Smooth muscle cell of the brain vasculature (primary cell): ENCODE measurements at regions not wholly inside any gene's neighbourhood (a gene's known extent, or its start where the extent isn't known, plus 50 kb on each side); places are given as distances from the start of the nearest gene placed in this dataset.

Experiments
- DNase-seq: peaks from one replicate; pipeline ENCODE4 v3.0.0-alpha.2; 2012; ENCODE audit warnings: low read depth, low spot score

DNA sequence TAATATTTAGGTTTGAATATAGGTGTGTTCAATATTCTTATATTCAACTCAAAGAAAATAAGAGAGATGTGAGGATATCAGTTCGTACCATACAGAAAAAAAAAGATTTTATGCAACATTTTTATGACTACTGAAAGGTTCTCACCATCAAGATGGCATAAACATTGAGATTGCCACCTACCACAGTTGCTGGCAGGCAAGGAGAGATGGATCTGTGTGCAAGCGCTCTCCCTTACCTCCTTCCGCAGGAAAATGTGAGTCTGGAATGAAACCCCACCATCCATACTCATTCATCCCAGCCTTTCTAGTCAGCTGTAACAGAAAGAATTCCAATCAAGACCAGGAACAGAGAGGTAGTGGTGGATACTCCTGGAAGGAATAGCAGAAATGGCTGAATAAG, 376.9 kb downstream of the PPP3CA start:
- DNase-seq, result no peak

DNA sequence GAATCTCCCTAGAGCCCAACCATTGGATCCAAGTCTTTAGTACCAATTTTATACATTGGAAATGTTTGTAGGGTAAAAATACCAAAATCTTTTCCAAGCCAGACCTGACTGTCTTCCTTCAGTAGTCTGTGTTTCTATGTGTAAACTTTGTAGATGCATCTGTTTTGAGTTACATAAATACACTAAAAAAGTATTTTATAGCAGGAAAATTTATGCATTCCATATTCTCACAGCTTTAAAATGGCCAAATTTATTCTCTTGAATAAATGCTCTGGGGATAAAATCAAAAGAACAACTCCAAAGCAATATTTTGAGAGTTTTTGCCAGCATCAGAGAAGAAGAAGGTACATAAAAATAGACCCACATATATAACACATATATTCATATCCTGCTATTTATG, 377.4 kb downstream of the PPP3CA start:
- DNase-seq, result no peak

DNA sequence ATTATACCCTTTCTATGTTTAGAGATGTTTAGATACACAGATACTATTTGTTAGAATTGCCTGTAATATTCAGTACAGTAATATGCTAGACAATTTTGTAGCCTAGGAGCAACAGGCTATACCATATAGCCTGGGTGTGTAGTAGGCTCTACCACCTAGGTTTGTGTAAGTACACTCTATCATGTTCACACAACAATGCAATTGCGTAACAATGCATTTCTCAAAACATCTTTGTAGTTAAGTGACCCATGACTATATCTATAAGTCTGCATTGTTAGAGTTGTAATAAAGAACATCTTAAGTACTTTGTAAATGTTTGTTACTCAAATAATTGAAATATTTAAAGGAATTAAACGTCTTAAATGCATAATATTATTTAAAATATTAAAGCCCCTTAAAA, 379.3 kb downstream of the PPP3CA start:
- no peak for DNase-seq

DNA sequence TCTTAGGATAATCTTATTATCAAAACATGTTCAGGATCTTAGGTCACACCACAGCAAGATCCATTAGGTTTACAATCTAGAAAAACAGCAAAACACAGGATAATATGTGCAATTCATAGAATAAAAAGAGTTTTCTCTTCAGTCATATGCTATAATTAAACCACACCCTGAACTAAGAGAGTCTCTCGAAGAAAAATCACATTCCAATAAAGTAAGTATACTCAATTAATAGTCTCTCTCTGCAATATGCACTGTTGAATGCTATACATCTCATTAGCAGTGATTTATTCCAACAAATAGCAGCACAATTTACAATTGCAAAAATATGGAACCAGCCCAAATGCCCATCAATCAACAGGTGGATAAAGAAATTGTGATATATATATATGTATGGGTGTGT, 383.7 kb downstream of the PPP3CA start:
- DNase-seq, result no peak

DNA sequence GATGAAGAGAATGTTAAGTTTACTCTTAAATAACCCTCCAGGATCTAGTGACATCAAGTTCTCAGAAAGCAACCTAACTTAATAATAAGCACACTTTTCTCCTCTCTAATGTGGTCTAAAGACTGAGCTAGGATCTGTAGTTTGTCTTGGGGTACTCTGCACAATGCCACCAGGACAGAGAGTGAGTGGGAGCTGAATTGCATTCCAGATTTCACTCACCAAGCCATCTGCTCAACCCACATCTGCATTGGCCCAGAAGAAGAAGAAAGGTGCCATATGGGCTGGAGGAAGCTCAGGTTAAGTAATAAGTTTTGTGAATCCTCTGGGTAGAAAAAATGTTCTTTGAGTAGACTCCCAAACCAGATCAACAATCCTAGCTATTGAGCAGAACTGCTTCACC, 384.6 kb downstream of the PPP3CA start:
- DNase-seq, result no peak

DNA sequence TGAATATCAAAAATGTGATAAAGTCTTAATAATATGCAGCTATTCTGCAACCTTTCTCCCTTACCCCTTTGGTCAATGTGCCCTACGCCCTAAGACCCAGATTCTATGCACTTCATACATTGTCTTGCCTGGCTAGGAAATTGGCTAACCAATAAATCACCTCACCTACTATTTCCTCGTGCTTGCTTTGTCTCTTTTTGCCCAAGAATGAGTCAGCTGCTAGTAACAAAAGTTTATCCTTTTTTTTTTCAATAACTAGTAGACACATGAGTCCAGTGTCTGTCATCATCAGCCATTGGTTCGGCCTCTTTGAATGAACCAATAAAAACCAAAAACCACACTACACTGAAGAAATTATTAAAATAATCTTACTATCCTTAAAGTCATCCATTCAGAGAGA, 387.1 kb downstream of the PPP3CA start:
- no peak for DNase-seq

DNA sequence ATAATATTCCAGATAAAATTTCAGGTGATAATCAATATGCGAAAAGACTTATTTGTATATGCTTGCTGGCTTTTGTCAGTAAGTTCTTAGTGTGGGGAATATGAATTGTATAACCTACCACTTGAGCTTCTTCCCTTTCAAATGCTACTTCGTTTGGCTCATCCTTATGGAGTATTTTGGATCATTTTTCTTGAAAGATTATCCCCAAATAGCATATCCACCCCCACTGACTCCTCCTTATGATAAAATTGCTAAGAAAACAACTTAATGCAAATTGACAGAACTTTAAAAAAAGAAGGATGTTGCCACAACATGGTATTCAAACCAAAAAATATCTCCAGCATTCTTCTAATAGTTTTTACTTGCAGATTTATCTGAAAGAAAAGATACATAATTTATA, 393.3 kb downstream of the PPP3CA start:
- DNase-seq, result no peak

DNA sequence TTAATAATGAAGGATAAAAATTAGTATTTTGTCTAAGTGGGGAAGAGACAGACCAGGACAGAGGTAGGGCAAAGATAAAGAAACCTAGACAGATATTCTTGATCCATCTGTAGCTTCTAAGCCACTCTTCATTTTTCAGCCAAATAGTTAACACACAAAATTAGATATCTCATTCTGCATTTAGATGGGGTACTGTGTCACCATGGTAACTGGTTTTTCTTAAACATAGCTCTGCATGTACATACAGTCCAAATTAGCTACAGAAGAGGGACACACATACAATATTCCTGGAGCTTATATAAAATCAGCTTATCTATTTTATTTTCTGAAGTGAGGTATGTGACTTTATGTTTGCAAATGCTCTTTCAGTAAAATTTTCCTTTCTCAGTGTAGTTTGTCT, 393.7 kb downstream of the PPP3CA start:
- no peak for DNase-seq

DNA sequence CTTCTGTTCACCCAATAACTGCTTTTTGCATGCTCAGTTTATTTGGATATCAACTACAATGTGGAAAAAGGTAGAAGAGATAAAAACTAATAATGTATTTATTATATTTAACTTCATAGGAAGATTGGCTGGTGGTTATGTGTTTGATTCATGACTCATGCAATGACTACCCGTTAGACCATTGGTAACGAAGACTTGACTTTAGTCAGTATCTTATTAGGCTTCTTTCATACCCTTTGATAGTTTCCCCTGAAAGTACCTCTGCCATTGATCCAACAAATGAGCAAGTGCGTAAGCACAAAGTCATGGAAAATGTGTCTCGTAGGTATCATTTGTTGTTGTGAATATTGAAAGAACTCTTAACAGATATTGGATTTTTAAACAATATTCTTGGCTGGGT, 394.7 kb downstream of the PPP3CA start:
- DNase-seq, result no peak

DNA sequence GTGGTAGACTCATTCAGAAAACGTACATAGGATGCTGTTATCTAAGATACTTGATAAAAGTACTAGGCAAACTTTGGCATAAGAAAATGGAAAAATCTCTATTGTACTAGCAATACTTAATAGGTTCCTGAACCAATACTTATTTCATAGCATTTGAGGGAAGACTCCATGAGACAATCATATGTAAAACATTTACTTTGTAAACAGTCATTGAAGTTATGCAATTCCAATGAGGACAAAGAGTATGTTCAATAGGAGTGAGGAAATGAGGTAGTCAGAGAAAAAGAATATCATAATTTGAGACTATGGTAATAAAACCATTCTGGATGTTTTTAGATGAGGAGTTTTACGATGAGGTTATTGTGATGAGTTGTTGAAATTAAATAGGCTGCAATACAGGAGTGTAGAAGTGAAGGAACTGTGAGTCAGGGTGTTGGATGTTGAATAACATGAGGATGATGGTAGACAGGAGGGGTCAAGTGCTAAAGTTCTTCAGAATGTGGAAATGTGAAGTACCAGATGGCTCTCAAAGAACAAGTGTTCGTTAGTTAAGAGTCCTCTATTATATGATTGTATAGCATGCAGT, 397.9 kb downstream of the PPP3CA start:
- no peak for DNase-seq

DNA sequence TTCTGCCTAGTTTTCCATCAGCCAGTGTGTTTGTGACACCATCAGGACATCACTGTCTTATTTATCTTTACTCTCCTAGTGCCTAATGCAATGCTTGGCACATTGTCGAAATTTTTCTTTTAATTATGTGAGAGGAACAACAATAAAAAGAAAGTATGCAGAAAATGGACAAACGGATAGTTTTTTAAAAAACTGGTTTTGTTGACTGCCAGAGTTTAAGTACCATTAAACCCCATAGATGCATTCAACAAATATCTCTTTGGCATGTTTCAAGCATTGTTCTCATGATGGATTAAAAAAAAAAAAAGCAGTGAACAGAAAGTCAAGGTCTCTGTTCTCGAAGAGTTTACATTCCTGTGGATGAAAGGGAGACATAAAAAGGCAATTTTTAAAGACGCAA, 398.4 kb downstream of the PPP3CA start:
- DNase-seq, result no peak

DNA sequence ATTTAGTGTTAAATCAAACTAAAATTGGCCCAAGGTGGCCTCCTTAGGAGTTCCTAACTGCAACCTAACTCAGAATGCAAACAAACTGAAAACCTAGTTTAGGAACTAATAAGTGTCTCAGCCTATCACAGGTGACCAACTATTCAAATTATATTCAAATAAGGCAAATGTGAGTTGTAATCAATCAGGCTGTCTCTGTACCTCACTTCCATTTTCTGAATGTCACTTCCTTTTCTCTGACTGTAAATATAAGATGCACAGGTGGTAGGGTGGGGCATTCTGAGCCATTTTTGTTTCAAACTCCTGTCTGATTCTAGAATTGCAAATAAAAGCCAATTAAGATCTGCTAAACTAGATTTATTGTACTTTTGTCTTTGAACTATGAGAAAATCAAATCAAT, 401.5 kb downstream of the PPP3CA start:
- DNase-seq, result no peak

DNA sequence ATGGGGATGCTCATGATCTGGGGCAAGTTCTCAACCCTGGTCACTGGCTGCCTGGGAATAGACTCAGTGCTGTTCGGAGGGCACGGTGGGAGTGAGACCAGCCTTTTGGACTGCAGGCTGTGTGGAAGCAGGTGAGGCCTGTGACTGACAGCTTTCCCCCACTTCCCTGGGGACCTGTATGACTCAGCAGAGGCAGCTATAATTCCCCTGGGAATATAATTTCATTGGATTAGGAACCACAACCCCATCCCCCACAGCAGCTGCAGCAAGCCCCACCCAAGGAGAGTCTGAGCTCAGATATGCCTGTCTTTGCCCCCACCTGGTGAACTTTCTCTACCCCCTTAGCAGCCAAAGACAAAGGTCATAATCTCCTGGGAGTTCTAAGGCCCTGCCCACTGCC, 408.6 kb downstream of the PPP3CA start:
- DNase-seq, result no peak

DNA sequence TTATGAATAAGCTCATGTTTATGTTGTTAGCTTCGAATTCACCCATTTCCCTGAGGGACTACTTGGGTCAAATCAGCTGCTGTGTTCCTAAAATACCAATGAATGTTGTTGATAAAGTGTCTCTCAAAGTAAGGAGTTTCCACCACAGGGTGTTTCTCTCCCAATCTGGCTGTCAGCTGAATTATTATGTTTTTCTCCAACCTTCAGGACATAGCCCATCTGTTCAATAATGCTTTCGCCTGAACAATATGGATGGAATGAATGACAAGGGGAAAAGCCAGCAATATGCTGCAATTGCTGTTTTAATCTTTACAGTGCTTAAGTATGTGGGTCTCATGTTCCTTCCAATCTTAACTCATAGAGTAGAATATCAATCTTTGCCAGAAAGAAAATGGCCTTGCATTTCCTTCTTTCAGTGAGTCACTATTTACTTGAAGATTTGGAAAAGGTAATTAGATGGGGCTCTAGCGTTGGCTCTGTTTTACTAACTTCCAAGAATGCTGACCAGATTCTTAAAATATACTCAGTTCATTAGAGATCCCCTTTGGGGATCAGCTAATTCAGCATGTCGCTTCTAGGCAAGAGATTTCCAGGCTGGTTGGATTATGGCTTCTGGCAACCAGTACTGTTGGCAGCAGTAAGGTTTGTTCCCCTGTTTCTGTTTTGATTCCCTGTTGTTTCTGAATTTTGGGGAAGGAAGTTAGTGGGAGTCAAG, 410.5 kb downstream of the PPP3CA start:
- DNase-seq, result no peak

DNA sequence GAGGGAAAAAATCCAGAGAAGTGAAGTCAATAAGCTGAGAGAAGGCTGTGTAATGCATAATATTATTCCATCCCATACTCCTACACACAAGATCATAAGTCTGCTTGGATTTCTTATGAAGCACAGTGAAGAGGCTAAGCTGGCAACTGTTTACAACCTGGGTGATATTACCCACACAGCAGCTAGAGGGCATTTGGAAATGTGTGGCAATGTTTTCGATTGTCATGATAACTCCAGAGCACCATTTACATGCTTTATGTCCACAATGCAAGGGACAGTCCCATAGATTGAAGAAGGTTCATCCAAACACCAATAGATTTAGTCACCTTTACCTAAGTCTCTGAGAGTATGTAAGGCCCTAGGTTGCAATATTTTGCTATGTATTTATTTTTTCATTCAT, 412.2 kb downstream of the PPP3CA start:
- no peak for DNase-seq

DNA sequence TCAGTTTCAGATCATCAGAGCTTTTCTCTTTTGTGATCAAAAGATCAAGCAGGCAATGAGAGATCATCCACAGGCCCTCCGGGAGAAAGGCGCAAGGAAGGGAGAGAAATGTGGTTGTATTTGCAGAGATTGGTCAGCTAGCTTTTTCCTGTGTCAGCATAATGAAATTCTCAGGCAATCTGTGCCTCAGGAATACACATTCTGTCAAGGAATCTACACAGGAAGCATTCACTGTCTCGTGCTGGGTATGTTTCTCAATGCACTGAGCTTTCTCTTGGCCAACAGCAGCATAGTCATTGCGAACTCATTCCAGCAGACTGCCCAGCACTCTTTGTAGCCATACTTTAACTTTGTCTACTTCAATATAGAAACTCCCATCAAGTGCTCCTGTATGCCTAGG, 413.7 kb downstream of the PPP3CA start:
- peak; percentile 15 for DNase-seq

DNA sequence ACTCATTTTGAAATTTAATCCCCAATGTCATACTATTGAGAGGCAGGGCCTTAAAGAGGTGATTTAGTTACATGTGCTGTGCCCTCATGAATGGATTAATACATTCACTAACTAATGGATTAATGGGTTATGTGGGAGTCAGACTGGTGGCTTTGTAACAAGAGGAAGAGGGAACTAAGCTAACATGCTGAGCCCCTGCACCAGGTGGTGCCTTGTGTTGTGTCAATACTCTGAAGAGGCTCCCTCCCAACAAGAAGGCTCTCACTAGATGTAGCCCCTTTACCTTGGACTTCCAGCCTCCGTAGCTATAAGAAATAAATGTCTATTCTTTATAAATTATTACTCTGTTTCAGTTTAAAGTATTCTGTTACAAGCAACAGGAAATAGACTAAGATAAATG, 411.9 kb upstream of the EMCN start:
- DNase-seq, result no peak

DNA sequence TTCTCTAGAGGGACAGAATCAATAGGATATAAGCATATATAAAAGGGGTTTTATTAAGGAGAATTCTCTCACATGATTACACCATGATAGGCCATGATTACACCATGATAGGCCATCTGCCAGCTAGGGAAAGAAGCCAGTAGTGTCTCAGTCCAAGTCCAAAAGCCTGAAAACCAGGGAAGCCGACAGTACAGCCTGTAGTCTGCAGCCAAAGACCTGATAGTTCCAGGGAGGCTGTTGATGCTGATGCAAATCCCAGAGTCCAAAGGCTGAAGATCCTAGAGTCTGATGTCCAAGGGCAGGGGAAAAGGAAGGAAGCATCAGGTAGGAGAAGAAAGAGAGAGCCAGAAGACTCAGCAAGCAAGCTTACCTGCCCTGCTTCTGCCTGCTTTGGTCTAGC, 411.3 kb upstream of the EMCN start:
- no peak for DNase-seq

DNA sequence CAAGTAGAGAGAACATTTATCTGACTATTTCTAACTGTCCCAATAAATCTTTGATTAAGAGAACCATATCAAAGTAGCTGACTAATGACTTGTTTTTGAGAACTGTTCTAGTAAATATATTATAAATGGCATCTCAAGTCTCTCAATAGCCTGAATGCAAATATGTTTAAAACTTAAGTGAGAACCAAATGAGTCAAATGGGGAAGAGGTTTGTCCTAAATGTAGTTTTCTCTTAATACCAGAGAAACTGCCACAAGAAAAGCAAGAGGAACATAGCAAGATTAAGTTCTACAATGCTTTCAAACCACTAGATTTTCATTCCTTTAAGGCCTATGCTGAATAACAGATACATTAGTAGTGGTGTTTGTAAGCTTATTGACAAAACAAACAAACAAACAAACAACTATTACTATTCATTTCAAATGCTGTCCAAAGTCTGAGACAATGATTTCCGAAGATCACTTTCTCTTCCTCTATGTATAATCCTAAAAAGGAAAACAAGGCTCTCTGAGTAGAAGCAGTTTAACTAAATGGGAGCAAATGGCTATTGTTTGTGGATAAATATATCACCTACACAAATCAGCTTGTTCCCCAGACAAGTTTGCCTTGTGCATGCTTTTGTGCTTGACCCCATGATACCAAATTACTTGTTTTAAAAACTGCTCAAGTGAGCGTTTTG, 408.4 kb upstream of the EMCN start:
- DNase-seq, result no peak

DNA sequence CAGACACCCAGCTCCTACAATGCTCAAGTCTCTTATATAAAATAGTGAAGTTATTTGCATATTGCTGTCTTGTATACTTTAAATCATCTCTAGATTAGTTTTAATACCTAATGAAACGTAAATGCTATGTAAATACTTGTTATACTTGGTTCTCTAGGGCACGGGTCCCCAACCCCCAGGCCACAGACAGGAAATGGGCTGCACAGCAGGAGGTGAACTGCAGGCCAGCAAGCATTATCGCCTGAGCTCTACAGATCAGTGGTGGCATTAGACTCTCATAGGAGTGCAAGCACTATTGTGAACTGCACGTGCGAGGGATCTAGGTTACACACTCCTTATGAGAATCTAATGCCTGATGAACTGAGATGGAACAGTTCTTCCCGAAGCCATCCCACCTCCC, 395.9 kb upstream of the EMCN start:
- DNase-seq, result no peak

DNA sequence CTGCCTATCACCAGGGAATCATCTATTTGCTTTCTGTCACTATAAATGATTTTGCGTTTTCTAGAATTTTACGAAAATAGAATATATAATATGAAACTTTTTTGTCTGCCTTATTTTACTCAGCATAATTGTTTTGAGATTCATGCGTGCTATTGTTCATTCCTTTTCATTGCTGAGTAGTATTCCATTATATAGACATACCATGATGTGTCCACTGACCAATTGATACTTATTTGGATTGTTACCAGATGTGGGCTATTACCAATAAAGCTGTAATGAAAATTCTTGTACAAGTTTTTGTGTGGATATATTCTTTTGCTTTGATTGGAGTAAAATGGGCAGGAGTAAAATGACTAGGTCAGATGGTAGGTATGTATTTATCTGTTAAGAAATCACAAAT, 390.7 kb upstream of the EMCN start:
- no peak for DNase-seq

DNA sequence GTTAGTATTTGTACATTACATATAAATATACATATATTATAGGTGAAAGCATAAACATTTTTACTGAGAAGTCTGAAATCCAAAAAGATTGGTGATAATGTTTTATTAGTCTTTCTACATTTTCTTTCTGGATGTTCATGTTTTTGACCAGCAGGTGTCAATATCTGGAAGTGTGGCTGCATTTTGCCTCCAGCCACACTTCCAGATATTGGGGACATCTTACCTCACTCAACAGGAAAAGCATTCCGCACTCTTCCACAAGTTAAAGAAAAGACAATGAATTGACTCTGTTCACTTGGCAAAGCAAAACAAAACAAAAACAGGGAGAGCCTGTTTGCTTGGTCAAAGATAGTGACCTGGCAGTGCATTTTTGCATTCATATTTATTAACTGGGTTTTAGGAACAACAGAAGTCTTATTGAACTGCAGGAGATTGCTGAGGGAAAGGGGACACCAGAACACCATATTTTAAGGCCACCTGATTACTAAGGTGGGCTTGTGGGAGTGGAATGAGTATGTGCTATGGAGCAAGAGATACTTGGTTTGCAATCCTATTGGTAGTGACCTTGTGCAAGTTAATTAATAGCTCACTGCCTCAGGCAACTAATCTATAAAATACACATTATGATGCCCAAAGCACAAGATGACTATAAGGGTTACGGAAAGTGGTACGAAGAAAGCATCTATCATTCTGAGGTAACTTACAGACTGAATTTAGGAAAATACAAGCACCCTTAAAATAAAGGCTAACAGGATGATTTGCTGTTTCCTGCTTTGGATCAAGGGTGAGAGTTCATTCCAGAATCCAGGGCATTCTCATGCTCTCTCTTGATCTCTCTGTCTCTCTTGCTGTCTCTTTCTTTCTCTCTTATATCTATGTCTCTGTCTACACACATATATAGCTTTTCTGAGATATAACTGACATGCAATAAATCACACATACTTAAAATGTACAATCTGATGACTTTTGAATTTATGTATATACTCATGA, 389.9 kb upstream of the EMCN start:
- no peak for DNase-seq
